ENCODE measurements at regions not wholly inside any gene's neighbourhood (a gene's known extent, or its start where the extent isn't known, plus 50 kb on each side); places are given as distances from the start of the nearest gene placed in this dataset.

GRCh38 chrX:13144927-13145655, 100.7 kb upstream of the FAM9C start:
- TF ChIP-seq CTCF (IDR thresholded peaks at IDR 0.05), result no peak
- no peak for TF ChIP-seq POLR2A (IDR thresholded peaks at IDR 0.05)
